ENCODE measurements at regions not wholly inside any gene's neighbourhood (a gene's known extent, or its start where the extent isn't known, plus 50 kb on each side); places are given as distances from the start of the nearest gene placed in this dataset.

DNA sequence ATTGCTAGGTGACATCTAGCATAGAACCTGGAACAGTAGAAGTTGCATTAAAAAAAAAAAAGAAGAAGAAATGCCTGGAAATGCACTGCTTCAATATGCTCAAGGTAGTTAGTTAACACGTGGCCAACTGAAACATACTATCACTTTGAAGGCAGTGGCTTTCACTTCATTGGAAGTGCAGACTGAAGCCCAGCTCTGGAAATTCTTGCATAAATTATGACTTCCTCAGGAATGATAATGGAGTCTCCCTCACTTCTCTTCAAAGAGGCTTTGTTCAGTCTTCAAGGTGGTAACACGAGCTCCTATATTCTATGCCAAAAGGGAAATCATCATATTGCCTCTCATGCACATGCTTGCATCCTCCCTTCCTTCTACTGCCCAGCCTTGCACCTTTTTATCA lies 715.9 kb upstream of the API5 start:
- Histone ChIP-seq H3K36me3 (ENCODE audit: control insufficient read depth in 1 of 2, insufficient read depth in 2 of 2, low read depth in 1 of 2, low read length in 2 of 2) (no peaks in the 10 kb centered on the region), H4K8ac (ENCODE audit: low read length) (no peak overlapping the region), H3K14ac (ENCODE audit: low read length in 2 of 2) (no peak overlapping the region), H3K18ac (ENCODE audit: low read depth in 1 of 2, low read length in 2 of 2) (no peak overlapping the region), H2BK120ac (ENCODE audit: low read depth, low read length) (no peak overlapping the region), H3K27me3 (ENCODE audit: control insufficient read depth in 1 of 2, insufficient read depth in 1 of 2, low read length in 2 of 2) (no peaks in the 10 kb centered on the region), H3K27ac (ENCODE audit: low read length, poor library complexity, severe bottlenecking) (no peak overlapping the region), H2AK5ac (ENCODE audit: low read length, severe bottlenecking) (no peak overlapping the region), H4K91ac (ENCODE audit: low read length) (no peak overlapping the region), H3K9me3 (ENCODE audit: control insufficient read depth, low read length) (no peaks in the 10 kb centered on the region), H3K79me1 (replicated peaks; ENCODE audit: low read length, poor library complexity, severe bottlenecking) (no peaks in the 10 kb centered on the region), H3K4me2 (ENCODE audit: low read length, poor library complexity, severe bottlenecking) (no peak overlapping the region), H3K9ac (ENCODE audit: low read length) (no peak overlapping the region), H2AFZ (ENCODE audit: low read depth, low read length) (no peak overlapping the region), H3K4ac (ENCODE audit: low read depth in 1 of 2, low read length in 2 of 2) (no peak overlapping the region), H2BK5ac (ENCODE audit: low read depth, low read length, poor library complexity, severe bottlenecking) (no peak overlapping the region), H2BK12ac (ENCODE audit: low read length in 2 of 2) (no peak overlapping the region), H3K4me1 (ENCODE audit: control insufficient read depth, insufficient read depth, low read depth, low read length) (no peaks in the 10 kb centered on the region), H3K23ac (ENCODE audit: low read length in 2 of 2) (no peak overlapping the region), H2BK15ac (ENCODE audit: low read depth, poor library complexity, severe bottlenecking) (no peak overlapping the region), H3K4me3 (ENCODE audit: insufficient read depth in 1 of 2, low read depth in 1 of 2, low read length in 2 of 2) (no peak overlapping the region)
- DNase-seq = no peak
- 42% methylated on average over 2 of the region's 2 CpGs for WGBS

- no peak overlapping the region for H3K4me3 ChIP-seq (ENCODE audit: insufficient read depth in 1 of 2, low read depth in 1 of 2, low read length in 2 of 2)
These were observed 715.1 kb upstream of the API5 start for GRCh38 chr11:42596576-42597145.

GRCh38 chr11:42598341-42598740 lies 713.5 kb upstream of the API5 start:
- 81% methylated on average over 3 of the region's 3 CpGs for WGBS
- H2BK5ac ChIP-seq (ENCODE audit: low read depth, low read length, poor library complexity, severe bottlenecking) = no peak overlapping the region
- H3K4me1 ChIP-seq (ENCODE audit: control insufficient read depth, insufficient read depth, low read depth, low read length) = no peaks in the 10 kb centered on the region
- no peak overlapping the region for H3K4me2 ChIP-seq (ENCODE audit: low read length, poor library complexity, severe bottlenecking)
- no peak overlapping the region for H3K27ac ChIP-seq (ENCODE audit: low read length, poor library complexity, severe bottlenecking)
- H4K8ac ChIP-seq (ENCODE audit: low read length) = no peak overlapping the region
- DNase-seq = no peak
- no peak overlapping the region for H3K4ac ChIP-seq (ENCODE audit: low read depth in 1 of 2, low read length in 2 of 2)
- no peaks in the 10 kb centered on the region for H3K36me3 ChIP-seq (ENCODE audit: control insufficient read depth in 1 of 2, insufficient read depth in 2 of 2, low read depth in 1 of 2, low read length in 2 of 2)
- H2AK5ac ChIP-seq (ENCODE audit: low read length, severe bottlenecking) = no peak overlapping the region
- no peak overlapping the region for H3K14ac ChIP-seq (ENCODE audit: low read length in 2 of 2)
- H3K9me3 ChIP-seq (ENCODE audit: control insufficient read depth, low read length) = no peaks in the 10 kb centered on the region
- H3K27me3 ChIP-seq (ENCODE audit: control insufficient read depth in 1 of 2, insufficient read depth in 1 of 2, low read length in 2 of 2) = no peaks in the 10 kb centered on the region
- no peak overlapping the region for H3K4me3 ChIP-seq (ENCODE audit: insufficient read depth in 1 of 2, low read depth in 1 of 2, low read length in 2 of 2)
- H3K23ac ChIP-seq (ENCODE audit: low read length in 2 of 2) = no peak overlapping the region
- no peak overlapping the region for H2BK15ac ChIP-seq (ENCODE audit: low read depth, poor library complexity, severe bottlenecking)
- no peaks in the 10 kb centered on the region for H3K79me1 ChIP-seq (replicated peaks; ENCODE audit: low read length, poor library complexity, severe bottlenecking)
- H3K9ac ChIP-seq (ENCODE audit: low read length) = no peak overlapping the region
- H2AFZ ChIP-seq (ENCODE audit: low read depth, low read length) = no peak overlapping the region
- no peak overlapping the region for H3K18ac ChIP-seq (ENCODE audit: low read depth in 1 of 2, low read length in 2 of 2)
- no peak overlapping the region for H4K91ac ChIP-seq (ENCODE audit: low read length)
- no peak overlapping the region for H2BK120ac ChIP-seq (ENCODE audit: low read depth, low read length)
- no peak overlapping the region for H2BK12ac ChIP-seq (ENCODE audit: low read length in 2 of 2)

More at GRCh38 chr11:42596576-42597145, 715.1 kb upstream of the API5 start:
- WGBS = 76% methylated on average over 6 of the region's 7 CpGs
- no peak overlapping the region for H2BK12ac ChIP-seq (ENCODE audit: low read length in 2 of 2)
- DNase-seq = no peak
- H3K18ac ChIP-seq (ENCODE audit: low read depth in 1 of 2, low read length in 2 of 2) = no peak overlapping the region
- H3K9ac ChIP-seq (ENCODE audit: low read length) = no peak overlapping the region
- H3K4me1 ChIP-seq (ENCODE audit: control insufficient read depth, insufficient read depth, low read depth, low read length) = no peaks in the 10 kb centered on the region
- no peak overlapping the region for H2AK5ac ChIP-seq (ENCODE audit: low read length, severe bottlenecking)
- no peak overlapping the region for H4K8ac ChIP-seq (ENCODE audit: low read length)
- no peaks in the 10 kb centered on the region for H3K79me1 ChIP-seq (replicated peaks; ENCODE audit: low read length, poor library complexity, severe bottlenecking)
- H3K27me3 ChIP-seq (ENCODE audit: control insufficient read depth in 1 of 2, insufficient read depth in 1 of 2, low read length in 2 of 2) = no peaks in the 10 kb centered on the region
- H2BK120ac ChIP-seq (ENCODE audit: low read depth, low read length) = no peak overlapping the region
- H3K4me2 ChIP-seq (ENCODE audit: low read length, poor library complexity, severe bottlenecking) = no peak overlapping the region
- H3K9me3 ChIP-seq (ENCODE audit: control insufficient read depth, low read length) = no peaks in the 10 kb centered on the region
- H2BK15ac ChIP-seq (ENCODE audit: low read depth, poor library complexity, severe bottlenecking) = no peak overlapping the region
- H2AFZ ChIP-seq (ENCODE audit: low read depth, low read length) = no peak overlapping the region
- H2BK5ac ChIP-seq (ENCODE audit: low read depth, low read length, poor library complexity, severe bottlenecking) = no peak overlapping the region
- H3K27ac ChIP-seq (ENCODE audit: low read length, poor library complexity, severe bottlenecking) = no peak overlapping the region
- H3K23ac ChIP-seq (ENCODE audit: low read length in 2 of 2) = no peak overlapping the region
- no peak overlapping the region for H3K14ac ChIP-seq (ENCODE audit: low read length in 2 of 2)
- no peak overlapping the region for H3K4ac ChIP-seq (ENCODE audit: low read depth in 1 of 2, low read length in 2 of 2)
- H3K36me3 ChIP-seq (ENCODE audit: control insufficient read depth in 1 of 2, insufficient read depth in 2 of 2, low read depth in 1 of 2, low read length in 2 of 2) = no peaks in the 10 kb centered on the region
- no peak overlapping the region for H4K91ac ChIP-seq (ENCODE audit: low read length)

DNA sequence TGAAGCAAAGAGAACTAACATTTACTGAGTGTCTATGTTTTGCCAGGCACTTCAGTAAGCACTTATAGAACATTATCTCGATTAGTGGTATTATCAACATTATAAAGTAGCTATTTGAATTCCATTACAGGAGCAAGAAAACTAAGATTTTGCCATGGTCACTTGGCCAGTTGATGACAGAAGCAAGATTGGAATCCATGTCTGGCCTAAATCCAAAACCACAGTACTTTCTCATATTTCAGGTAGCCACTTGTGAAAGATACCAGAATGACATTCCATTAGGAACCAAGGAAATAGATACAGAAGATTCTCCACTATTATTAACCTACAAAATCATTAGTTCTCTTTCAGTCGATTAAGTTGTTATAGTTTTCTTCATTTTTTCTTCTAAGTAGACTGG lies 691.0 kb upstream of the API5 start:
- Histone ChIP-seq H2AFZ (ENCODE audit: low read depth, low read length) (no peak overlapping the region), H4K8ac (ENCODE audit: low read length) (no peak overlapping the region), H3K27ac (ENCODE audit: low read length, poor library complexity, severe bottlenecking) (no peak overlapping the region), H3K4ac (ENCODE audit: low read depth in 1 of 2, low read length in 2 of 2) (no peak overlapping the region), H3K4me3 (ENCODE audit: insufficient read depth in 1 of 2, low read depth in 1 of 2, low read length in 2 of 2) (no peak overlapping the region), H3K4me1 (ENCODE audit: control insufficient read depth, insufficient read depth, low read depth, low read length) (no peaks in the 10 kb centered on the region), H3K14ac (ENCODE audit: low read length in 2 of 2) (no peak overlapping the region), H3K9me3 (ENCODE audit: control insufficient read depth, low read length) (no peaks in the 10 kb centered on the region), H4K91ac (ENCODE audit: low read length) (no peak overlapping the region), H2BK15ac (ENCODE audit: low read depth, poor library complexity, severe bottlenecking) (no peak overlapping the region), H3K18ac (ENCODE audit: low read depth in 1 of 2, low read length in 2 of 2) (no peak overlapping the region), H2AK5ac (ENCODE audit: low read length, severe bottlenecking) (no peak overlapping the region), H3K23ac (ENCODE audit: low read length in 2 of 2) (no peak overlapping the region), H3K27me3 (ENCODE audit: control insufficient read depth in 1 of 2, insufficient read depth in 1 of 2, low read length in 2 of 2) (no peaks in the 10 kb centered on the region), H2BK120ac (ENCODE audit: low read depth, low read length) (no peak overlapping the region), H3K9ac (ENCODE audit: low read length) (no peak overlapping the region), H2BK5ac (ENCODE audit: low read depth, low read length, poor library complexity, severe bottlenecking) (no peak overlapping the region), H2BK12ac (ENCODE audit: low read length in 2 of 2) (no peak overlapping the region), H3K79me1 (replicated peaks; ENCODE audit: low read length, poor library complexity, severe bottlenecking) (no peaks in the 10 kb centered on the region), H3K36me3 (ENCODE audit: control insufficient read depth in 1 of 2, insufficient read depth in 2 of 2, low read depth in 1 of 2, low read length in 2 of 2) (no peaks in the 10 kb centered on the region), H3K4me2 (ENCODE audit: low read length, poor library complexity, severe bottlenecking) (no peak overlapping the region)
- WGBS = 100% methylated on average over 1 of the region's 2 CpGs
- DNase-seq = no peak

Measured in mesenchymal stem cell (in vitro differentiated cells and primary cell).